ENCODE measurements at regions not wholly inside any gene's neighbourhood (a gene's known extent, or its start where the extent isn't known, plus 50 kb on each side); places are given as distances from the start of the nearest gene placed in this dataset.

DNA sequence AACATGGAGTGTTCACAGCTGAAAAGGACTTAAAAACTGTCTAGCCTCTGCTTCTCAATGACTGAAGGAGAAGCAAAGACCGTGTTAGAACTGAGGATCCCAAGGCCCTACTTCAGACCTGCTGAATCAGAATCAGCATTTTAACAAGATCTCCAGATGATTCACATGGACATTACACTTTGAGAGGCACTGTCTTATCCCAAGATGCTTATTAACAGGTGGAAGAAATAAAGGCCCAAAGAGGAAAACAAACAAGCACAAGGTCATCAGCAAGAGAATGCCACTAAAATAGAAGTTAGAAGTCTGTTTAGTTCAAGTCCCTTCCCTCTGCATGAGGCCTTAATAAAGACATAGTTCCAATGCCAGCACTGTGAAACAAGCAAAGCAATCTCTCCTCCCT is 191.4 kb upstream of the BCL6 start:
- H3K4me1 ChIP-seq (ENCODE audit: control insufficient read depth, low read depth, low read length): no peaks in the 10 kb centered on the region
- no peak overlapping the region for H3K4me3 ChIP-seq (ENCODE audit: low read length)
- no peak overlapping the region for H3K9ac ChIP-seq (ENCODE audit: low read length)
- no peak overlapping the region for H3K27ac ChIP-seq (ENCODE audit: low read length)
- H3K27me3 ChIP-seq (ENCODE audit: control insufficient read depth, insufficient read depth, low read length): no peaks in the 10 kb centered on the region
- H3K9me3 ChIP-seq (ENCODE audit: control insufficient read depth, low read depth, low read length): no peaks in the 10 kb centered on the region
- H3K36me3 ChIP-seq (ENCODE audit: control insufficient read depth, low read depth, low read length): no peaks in the 10 kb centered on the region

DNA sequence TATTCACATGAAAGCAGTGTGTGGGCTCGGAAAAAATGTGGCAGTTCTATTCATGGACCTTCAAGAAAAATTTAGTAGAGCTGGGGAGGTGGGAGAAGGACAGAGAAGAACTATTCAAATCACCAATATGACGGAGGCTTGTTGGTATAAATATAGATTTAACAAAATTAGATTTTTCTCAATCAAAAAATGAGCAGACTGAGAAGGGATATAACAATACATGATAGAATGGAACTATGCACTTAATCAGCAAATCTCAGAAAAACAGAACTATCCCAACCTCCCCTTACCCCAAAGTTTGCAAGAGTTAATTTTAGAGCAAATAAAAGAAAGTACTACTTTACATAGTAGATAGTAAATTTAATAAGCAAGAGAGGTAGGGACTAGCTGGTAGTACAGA is 194.6 kb upstream of the BCL6 start:
- no peak overlapping the region for H3K27ac ChIP-seq (ENCODE audit: low read length)
- no peak overlapping the region for H3K9ac ChIP-seq (ENCODE audit: low read length)
- no peaks in the 10 kb centered on the region for H3K9me3 ChIP-seq (ENCODE audit: control insufficient read depth, low read depth, low read length)
- H3K4me1 ChIP-seq (ENCODE audit: control insufficient read depth, low read depth, low read length): peaks cover 2% of the 10 kb centered on the region
- H3K4me3 ChIP-seq (ENCODE audit: low read length): no peak overlapping the region
- no peaks in the 10 kb centered on the region for H3K27me3 ChIP-seq (ENCODE audit: control insufficient read depth, insufficient read depth, low read length)
- H3K36me3 ChIP-seq (ENCODE audit: control insufficient read depth, low read depth, low read length): no peaks in the 10 kb centered on the region

GRCh38 chr3:187941135-187941847 is 196.0 kb upstream of the BCL6 start:
- H3K4me1 ChIP-seq (ENCODE audit: control insufficient read depth, low read depth, low read length): peaks cover 2% of the 10 kb centered on the region
- no peaks in the 10 kb centered on the region for H3K27me3 ChIP-seq (ENCODE audit: control insufficient read depth, insufficient read depth, low read length)
- H3K9me3 ChIP-seq (ENCODE audit: control insufficient read depth, low read depth, low read length): no peaks in the 10 kb centered on the region
- H3K36me3 ChIP-seq (ENCODE audit: control insufficient read depth, low read depth, low read length): no peaks in the 10 kb centered on the region
- H3K27ac ChIP-seq (ENCODE audit: low read length): no peak overlapping the region
- H3K4me3 ChIP-seq (ENCODE audit: low read length): no peak overlapping the region
- no peak overlapping the region for H3K9ac ChIP-seq (ENCODE audit: low read length)

- Histone ChIP-seq H3K27me3 (ENCODE audit: control insufficient read depth, insufficient read depth, low read length) (no peaks in the 10 kb centered on the region), H3K36me3 (ENCODE audit: control insufficient read depth, low read depth, low read length) (no peaks in the 10 kb centered on the region), H3K27ac (ENCODE audit: low read length) (no peak overlapping the region), H3K4me3 (ENCODE audit: low read length) (no peak overlapping the region), H3K9me3 (ENCODE audit: control insufficient read depth, low read depth, low read length) (no peaks in the 10 kb centered on the region), H3K4me1 (ENCODE audit: control insufficient read depth, low read depth, low read length) (peaks cover 2% of the 10 kb centered on the region), H3K9ac (ENCODE audit: low read length) (no peak overlapping the region)
Measured at GRCh38 chr3:187941848-187942194, 196.6 kb upstream of the BCL6 start.

GRCh38 chr3:187942658-187943241 is 197.5 kb upstream of the BCL6 start:
- Histone ChIP-seq H3K9ac (ENCODE audit: low read length) (no peak overlapping the region), H3K4me3 (ENCODE audit: low read length) (no peak overlapping the region), H3K27ac (ENCODE audit: low read length) (no peak overlapping the region), H3K27me3 (ENCODE audit: control insufficient read depth, insufficient read depth, low read length) (no peaks in the 10 kb centered on the region), H3K9me3 (ENCODE audit: control insufficient read depth, low read depth, low read length) (no peaks in the 10 kb centered on the region), H3K4me1 (ENCODE audit: control insufficient read depth, low read depth, low read length) (peaks cover 2% of the 10 kb centered on the region), H3K36me3 (ENCODE audit: control insufficient read depth, low read depth, low read length) (no peaks in the 10 kb centered on the region)

- peaks cover 2% of the 10 kb centered on the region for H3K4me1 ChIP-seq (ENCODE audit: control insufficient read depth, low read depth, low read length)
- no peaks in the 10 kb centered on the region for H3K27me3 ChIP-seq (ENCODE audit: control insufficient read depth, insufficient read depth, low read length)
- no peak overlapping the region for H3K4me3 ChIP-seq (ENCODE audit: low read length)
- no peaks in the 10 kb centered on the region for H3K9me3 ChIP-seq (ENCODE audit: control insufficient read depth, low read depth, low read length)
- H3K9ac ChIP-seq (ENCODE audit: low read length): no peak overlapping the region
- no peaks in the 10 kb centered on the region for H3K36me3 ChIP-seq (ENCODE audit: control insufficient read depth, low read depth, low read length)
- H3K27ac ChIP-seq (ENCODE audit: low read length): no peak overlapping the region
Measured at GRCh38 chr3:187943677-187944389, 198.6 kb upstream of the BCL6 start.

- Histone ChIP-seq H3K27me3 (ENCODE audit: control insufficient read depth, insufficient read depth, low read length) (no peaks in the 10 kb centered on the region), H3K4me1 (ENCODE audit: control insufficient read depth, low read depth, low read length) (peaks cover 2% of the 10 kb centered on the region), H3K27ac (ENCODE audit: low read length) (no peak overlapping the region), H3K4me3 (ENCODE audit: low read length) (no peak overlapping the region), H3K36me3 (ENCODE audit: control insufficient read depth, low read depth, low read length) (no peaks in the 10 kb centered on the region), H3K9me3 (ENCODE audit: control insufficient read depth, low read depth, low read length) (no peaks in the 10 kb centered on the region), H3K9ac (ENCODE audit: low read length) (no peak overlapping the region)
Measured at GRCh38 chr3:187944390-187945179, 199.3 kb upstream of the BCL6 start.

DNA sequence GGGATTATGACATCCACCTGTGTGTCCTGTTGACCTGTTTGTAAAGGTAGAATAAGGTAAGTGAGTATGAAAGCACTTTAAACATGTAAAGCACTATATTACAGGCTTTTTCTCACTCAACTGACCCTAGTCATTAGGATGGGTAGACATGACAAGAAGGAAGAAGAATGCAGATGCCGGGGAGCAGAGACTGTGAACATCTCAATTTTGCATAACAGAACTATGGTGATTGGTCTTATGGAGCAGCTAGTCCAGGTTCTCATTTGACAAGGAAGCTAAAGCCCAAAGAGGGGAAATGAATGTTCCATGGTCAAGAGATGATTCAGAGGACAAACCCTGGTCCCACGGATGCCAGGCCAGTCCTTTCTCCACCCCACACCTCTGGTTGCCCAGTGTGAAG is 200.1 kb upstream of the BCL6 start:
- Histone ChIP-seq H3K36me3 (ENCODE audit: control insufficient read depth, low read depth, low read length) (no peaks in the 10 kb centered on the region), H3K4me1 (ENCODE audit: control insufficient read depth, low read depth, low read length) (peaks cover 2% of the 10 kb centered on the region), H3K27me3 (ENCODE audit: control insufficient read depth, insufficient read depth, low read length) (no peaks in the 10 kb centered on the region), H3K27ac (ENCODE audit: low read length) (no peak overlapping the region), H3K9me3 (ENCODE audit: control insufficient read depth, low read depth, low read length) (no peaks in the 10 kb centered on the region), H3K9ac (ENCODE audit: low read length) (no peak overlapping the region), H3K4me3 (ENCODE audit: low read length) (no peak overlapping the region)

GRCh38 chr3:187946163-187946691 is 201.0 kb upstream of the BCL6 start:
- Histone ChIP-seq H3K27ac (ENCODE audit: low read length) (no peak overlapping the region), H3K9ac (ENCODE audit: low read length) (no peak overlapping the region), H3K27me3 (ENCODE audit: control insufficient read depth, insufficient read depth, low read length) (no peaks in the 10 kb centered on the region), H3K9me3 (ENCODE audit: control insufficient read depth, low read depth, low read length) (no peaks in the 10 kb centered on the region), H3K4me3 (ENCODE audit: low read length) (no peak overlapping the region), H3K4me1 (ENCODE audit: control insufficient read depth, low read depth, low read length) (peaks cover 2% of the 10 kb centered on the region), H3K36me3 (ENCODE audit: control insufficient read depth, low read depth, low read length) (no peaks in the 10 kb centered on the region)

GRCh38 chr3:187946981-187947380 is 201.7 kb upstream of the BCL6 start:
- Histone ChIP-seq H3K27ac (ENCODE audit: low read length) (no peak overlapping the region), H3K4me3 (ENCODE audit: low read length) (no peak overlapping the region), H3K27me3 (ENCODE audit: control insufficient read depth, insufficient read depth, low read length) (no peaks in the 10 kb centered on the region), H3K36me3 (ENCODE audit: control insufficient read depth, low read depth, low read length) (no peaks in the 10 kb centered on the region), H3K9me3 (ENCODE audit: control insufficient read depth, low read depth, low read length) (no peaks in the 10 kb centered on the region), H3K4me1 (ENCODE audit: control insufficient read depth, low read depth, low read length) (peaks cover 2% of the 10 kb centered on the region), H3K9ac (ENCODE audit: low read length) (no peak overlapping the region)

DNA sequence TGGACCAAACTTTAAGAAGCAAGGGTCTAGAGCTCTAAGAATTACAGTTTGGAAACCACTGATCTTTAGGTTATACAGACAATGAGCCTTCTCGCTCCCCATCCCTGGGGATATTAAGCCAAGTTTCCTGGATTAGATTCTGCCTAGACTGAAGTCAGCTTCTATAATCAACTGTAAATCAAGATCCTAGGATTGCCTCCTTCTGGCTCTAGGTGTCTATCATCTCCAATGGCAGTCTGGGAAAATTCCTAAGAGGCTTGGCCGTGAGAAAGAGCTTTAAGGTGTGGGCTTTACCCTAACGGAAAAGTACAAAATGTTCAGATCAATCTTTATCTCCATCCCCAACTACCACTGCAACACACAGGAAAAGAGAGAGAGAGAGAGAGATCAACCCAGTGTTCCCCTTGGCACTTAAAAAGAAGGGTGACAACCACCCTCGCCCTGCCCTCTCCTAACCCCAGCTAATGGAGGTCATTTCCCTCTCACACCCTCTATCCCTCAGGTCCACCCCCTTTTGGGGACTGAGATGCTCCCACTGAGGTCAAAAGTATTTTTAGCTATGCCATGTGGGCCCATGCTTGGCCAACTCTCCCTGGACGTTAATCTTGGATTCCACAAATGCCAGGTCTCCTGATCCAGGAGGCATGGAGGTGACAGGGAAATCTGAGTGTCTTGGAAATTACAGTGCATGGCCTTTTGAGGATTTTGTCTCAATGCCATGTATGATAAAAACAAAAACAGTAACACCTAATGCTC is 202.8 kb upstream of the BCL6 start:
- Histone ChIP-seq H3K36me3 (ENCODE audit: control insufficient read depth, low read depth, low read length) (no peaks in the 10 kb centered on the region), H3K9me3 (ENCODE audit: control insufficient read depth, low read depth, low read length) (no peaks in the 10 kb centered on the region), H3K27me3 (ENCODE audit: control insufficient read depth, insufficient read depth, low read length) (no peaks in the 10 kb centered on the region), H3K27ac (ENCODE audit: low read length) (no peak overlapping the region), H3K9ac (ENCODE audit: low read length) (no peak overlapping the region), H3K4me3 (ENCODE audit: low read length) (no peak overlapping the region), H3K4me1 (ENCODE audit: control insufficient read depth, low read depth, low read length) (peaks cover 2% of the 10 kb centered on the region)
